Tibial artery (tissue), 4 donors: ENCODE measurements at regions not wholly inside any gene's neighbourhood (a gene's known extent, or its start where the extent isn't known, plus 50 kb on each side); places are given as distances from the start of the nearest gene placed in this dataset.
"Not testable (repeated sequence)": the region's sequence is repeated elsewhere in the genome, so short reads cannot be mapped to it uniquely, and the experiment has no call there.

Experiments used
- DNase-seq, 2 donors: peaks; one replicate each; pipeline ENCODE4 v3.0.0-alpha.2; 2019
- H3K27ac ChIP-seq, 2 donors: fragments of 200-600 bp; sonication (generic) in 1 of 2; 1 replicate in 1 of 2; 2 replicates in 1 of 2; pipeline ENCODE4 v1.5.1; 2018 to 2019; ENCODE audit warnings: mild to moderate bottlenecking in 1 of 2
- H3K27me3 ChIP-seq, 2 donors: fragments of 200-600 bp; sonication (generic) in 1 of 2; one replicate each; pipeline versions ENCODE4 v1.5.1 to v1.6.0; 2016 to 2019
- H3K36me3 ChIP-seq, 3 donors: fragments of 200-600 bp; sonication (generic) in 2 of 3; one replicate each; pipeline ENCODE4 v1.5.1; 2016 to 2019; ENCODE audit warnings: mild to moderate bottlenecking in 2 of 3
- H3K4me1 ChIP-seq, 4 donors: fragments of 200-600 bp; sonication (generic) in 2 of 4; 1 replicate in 3 of 4; 2 replicates in 1 of 4; pipeline ENCODE4 v1.5.1; 2016 to 2019
- H3K4me3 ChIP-seq, 2 donors: fragments of 200-600 bp; sonication (generic) in 1 of 2; 1 replicate in 1 of 2; 2 replicates in 1 of 2; pipeline ENCODE4 v1.5.1; 2018 to 2019; ENCODE audit warnings: mild to moderate bottlenecking in 2 of 2
- H3K9me3 ChIP-seq, 3 donors: fragments of 200-600 bp; sonication (generic) in 1 of 3; one replicate each; pipeline ENCODE4 v1.5.1; 2016 to 2019
- intact Hi-C: fragments of 100-400 bp; cut with DNase I; formaldehyde crosslinking; loops from one replicate; pipeline ENCODE4 v1.15.0; 2023; ENCODE audit warnings: low total_unique reads
- TF ChIP-seq, protein P1 (sequence below), 2 experiments: fragments of 200-600 bp in 1 of 2; fragments of 450-650 bp in 1 of 2; IDR thresholded peaks; one replicate each; pipeline ENCODE4 v1.5.1; 2017 to 2019; ENCODE audit warnings: antibody characterized with exemption in 2 of 2, mild to moderate bottlenecking in 1 of 2, moderate library complexity in 1 of 2

DNA sequence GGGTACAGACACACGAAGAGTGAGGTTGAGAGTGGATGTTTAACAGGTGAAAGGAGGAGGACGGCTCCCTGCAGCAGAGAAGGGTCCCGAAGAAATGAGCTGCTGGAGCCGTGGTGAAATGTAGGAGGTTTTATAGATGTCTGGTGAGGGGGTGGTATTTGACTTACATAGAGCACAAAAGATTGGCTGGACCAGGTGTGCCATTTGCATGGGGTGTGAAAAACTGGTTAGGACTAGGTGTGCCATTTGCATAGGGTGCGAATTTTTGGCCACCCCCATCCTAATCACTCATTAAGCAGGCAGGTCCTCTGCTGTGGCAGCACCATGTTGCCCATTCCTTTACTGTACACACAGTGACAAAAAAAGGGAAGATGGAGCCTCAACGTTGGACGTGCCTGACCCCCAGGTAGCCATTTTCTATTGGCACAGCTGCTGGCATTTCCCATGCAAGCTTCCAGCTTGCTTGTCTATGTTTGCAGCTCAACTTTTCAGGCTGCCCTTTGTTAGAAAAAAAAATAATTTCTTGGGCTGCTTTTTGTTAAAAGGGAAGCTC is 581.7 kb upstream of the B3GAT1 start:
- intact Hi-C loops = no loop called here
- Histone ChIP-seq H3K9me3 (no peaks in the 10 kb centered on the region), H3K27me3 (peaks cover 0 to 4% of the 10 kb centered on the region in 2 donors), H3K4me1 (no peaks in the 10 kb centered on the region), H3K27ac (no peak overlapping the region), H3K36me3 (no peaks in the 10 kb centered on the region), H3K4me3 (no peak overlapping the region)
- no peak for DNase-seq
- TF ChIP-seq, protein P1, sequence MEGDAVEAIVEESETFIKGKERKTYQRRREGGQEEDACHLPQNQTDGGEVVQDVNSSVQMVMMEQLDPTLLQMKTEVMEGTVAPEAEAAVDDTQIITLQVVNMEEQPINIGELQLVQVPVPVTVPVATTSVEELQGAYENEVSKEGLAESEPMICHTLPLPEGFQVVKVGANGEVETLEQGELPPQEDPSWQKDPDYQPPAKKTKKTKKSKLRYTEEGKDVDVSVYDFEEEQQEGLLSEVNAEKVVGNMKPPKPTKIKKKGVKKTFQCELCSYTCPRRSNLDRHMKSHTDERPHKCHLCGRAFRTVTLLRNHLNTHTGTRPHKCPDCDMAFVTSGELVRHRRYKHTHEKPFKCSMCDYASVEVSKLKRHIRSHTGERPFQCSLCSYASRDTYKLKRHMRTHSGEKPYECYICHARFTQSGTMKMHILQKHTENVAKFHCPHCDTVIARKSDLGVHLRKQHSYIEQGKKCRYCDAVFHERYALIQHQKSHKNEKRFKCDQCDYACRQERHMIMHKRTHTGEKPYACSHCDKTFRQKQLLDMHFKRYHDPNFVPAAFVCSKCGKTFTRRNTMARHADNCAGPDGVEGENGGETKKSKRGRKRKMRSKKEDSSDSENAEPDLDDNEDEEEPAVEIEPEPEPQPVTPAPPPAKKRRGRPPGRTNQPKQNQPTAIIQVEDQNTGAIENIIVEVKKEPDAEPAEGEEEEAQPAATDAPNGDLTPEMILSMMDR (IDR thresholded peaks at IDR 0.05) = no peak

DNA sequence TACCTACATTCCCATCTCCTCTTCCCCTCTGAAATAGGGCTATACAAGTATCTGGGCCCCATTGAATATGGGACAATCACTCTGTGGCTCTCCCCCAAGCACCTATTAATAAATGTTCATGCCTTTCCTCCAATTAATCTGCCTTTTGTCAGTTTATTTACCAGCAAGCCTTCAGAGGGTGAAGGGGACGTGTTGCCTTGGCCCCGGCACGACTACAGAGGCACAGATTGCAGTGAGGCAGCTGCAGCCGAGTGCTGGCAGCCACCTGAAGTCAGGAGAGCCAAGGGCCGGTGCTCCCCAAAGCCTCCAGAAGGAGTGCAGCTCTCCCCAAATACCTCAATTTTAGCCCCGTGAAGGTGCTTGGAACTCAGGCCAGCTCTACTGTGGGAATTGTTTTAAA is 580.9 kb upstream of the B3GAT1 start:
- no peak for DNase-seq
- no peak overlapping the region for H3K4me3 ChIP-seq
- peaks cover 0 to 4% of the 10 kb centered on the region in 2 donors for H3K27me3 ChIP-seq
- H3K4me1 ChIP-seq = no peaks in the 10 kb centered on the region
- TF ChIP-seq, protein P1 (IDR thresholded peaks at IDR 0.05) = no peak
- no peaks in the 10 kb centered on the region for H3K36me3 ChIP-seq
- H3K9me3 ChIP-seq = no peaks in the 10 kb centered on the region
- intact Hi-C loops = no loop called here
- no peak overlapping the region for H3K27ac ChIP-seq

DNA sequence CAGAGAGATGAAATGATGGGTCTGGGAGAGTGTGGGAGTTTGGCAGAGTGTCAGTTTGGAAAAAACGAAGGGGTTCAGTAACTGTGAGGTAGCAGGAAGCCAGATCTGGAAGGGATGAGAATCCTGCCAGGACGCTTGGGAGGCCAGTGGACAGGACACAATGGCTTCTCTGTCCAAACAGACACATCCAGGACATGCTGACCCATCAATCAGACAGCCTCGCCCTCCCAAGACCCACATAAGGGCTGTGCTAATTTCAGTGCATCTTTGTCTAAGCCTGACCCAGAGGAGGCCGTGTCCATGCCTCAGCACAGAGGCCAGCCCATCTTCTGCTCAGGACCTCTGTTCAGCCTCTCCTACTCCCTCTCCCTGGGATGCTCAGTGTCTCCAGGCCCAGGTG is 576.5 kb upstream of the B3GAT1 start:
- DNase-seq = no peak
- no peaks in the 10 kb centered on the region for H3K9me3 ChIP-seq
- no peaks in the 10 kb centered on the region for H3K4me1 ChIP-seq
- H3K36me3 ChIP-seq = no peaks in the 10 kb centered on the region
- intact Hi-C loops = no loop called here
- peaks cover 0 to 8% of the 10 kb centered on the region in 2 donors for H3K27me3 ChIP-seq
- no peak overlapping the region for H3K27ac ChIP-seq
- no peak overlapping the region for H3K4me3 ChIP-seq
- TF ChIP-seq, protein P1 (IDR thresholded peaks at IDR 0.05) = no peak

DNA sequence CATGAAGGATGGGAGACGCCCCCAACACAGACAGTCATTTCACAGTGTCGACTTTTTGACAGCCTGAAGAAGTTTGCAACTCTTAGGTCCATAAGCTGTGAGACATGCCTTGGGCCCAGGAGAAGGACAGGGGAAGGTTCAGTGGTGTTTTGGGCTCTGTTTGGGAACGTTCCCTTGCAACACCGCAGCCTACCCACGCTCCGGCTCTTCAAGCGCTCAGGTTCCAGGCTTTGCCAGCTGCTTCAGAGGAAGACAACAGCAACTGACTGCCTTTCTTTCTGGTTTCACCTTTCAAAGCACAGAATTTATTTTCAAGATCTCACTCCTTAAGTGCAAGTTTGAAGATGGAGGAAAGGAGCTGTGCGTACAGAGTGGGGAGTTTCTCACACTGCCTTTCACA is 575.8 kb upstream of the B3GAT1 start:
- TF ChIP-seq, protein P1 (IDR thresholded peaks at IDR 0.05) = no peak
- Histone ChIP-seq H3K27me3 (peaks cover 0 to 11% of the 10 kb centered on the region in 2 donors), H3K36me3 (no peaks in the 10 kb centered on the region), H3K4me1 (no peaks in the 10 kb centered on the region), H3K27ac (no peak overlapping the region), H3K4me3 (no peak overlapping the region), H3K9me3 (no peaks in the 10 kb centered on the region)
- intact Hi-C loops = no loop called here
- DNase-seq = no peak

DNA sequence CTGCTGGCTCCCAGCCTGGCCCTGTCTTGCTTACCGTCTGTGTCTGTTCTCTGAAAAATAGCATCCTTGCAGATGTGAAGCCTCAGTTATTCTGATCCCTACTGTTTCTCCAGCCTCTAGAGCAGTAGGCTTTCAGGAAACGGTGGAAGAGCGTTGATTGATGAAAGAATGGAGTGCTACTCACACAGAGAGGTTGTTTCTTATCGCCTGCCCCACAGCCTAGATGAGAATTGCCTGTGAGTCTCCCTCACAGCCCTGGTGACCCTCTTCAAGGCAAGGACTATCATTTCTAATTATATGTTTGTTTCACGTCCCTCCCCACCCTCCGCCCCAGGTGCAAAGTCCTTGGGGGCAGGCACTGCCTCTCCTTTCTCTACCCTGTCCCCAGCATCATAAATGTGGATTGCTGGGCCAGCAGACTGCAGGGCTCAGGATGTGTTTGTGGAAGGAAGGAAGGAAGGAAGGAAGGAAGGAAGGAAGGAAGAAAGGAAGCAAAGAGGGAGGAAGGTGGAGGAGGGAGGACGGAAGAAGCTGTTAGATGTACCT is 575.3 kb upstream of the B3GAT1 start:
- H3K4me1 ChIP-seq = no peaks in the 10 kb centered on the region
- DNase-seq = no peak
- no peak overlapping the region for H3K4me3 ChIP-seq
- intact Hi-C loops = no loop called here
- no peaks in the 10 kb centered on the region for H3K9me3 ChIP-seq
- peaks cover 0 to 14% of the 10 kb centered on the region in 2 donors for H3K27me3 ChIP-seq
- H3K36me3 ChIP-seq = no peaks in the 10 kb centered on the region
- no peak overlapping the region for H3K27ac ChIP-seq
- TF ChIP-seq, protein P1 (IDR thresholded peaks at IDR 0.05) = no peak

DNA sequence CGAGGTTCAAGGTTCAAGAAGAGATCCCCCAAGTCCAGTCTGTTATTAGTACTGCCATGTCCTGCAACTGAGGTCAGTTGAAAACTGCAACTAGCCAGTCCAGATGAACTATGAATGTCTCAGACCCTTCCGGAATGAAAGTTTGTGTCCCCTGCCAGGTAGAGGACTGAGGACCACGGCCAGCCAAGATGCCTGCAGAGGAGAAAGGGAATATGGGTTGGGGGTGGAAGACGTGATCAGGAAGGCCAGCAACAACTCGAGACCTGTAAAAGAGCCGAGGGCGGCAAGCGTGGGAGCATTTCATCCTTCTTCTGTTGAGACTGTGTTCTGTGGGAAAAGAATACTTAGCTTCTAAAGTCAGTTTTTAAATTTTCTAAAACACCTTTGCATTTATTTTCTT is 572.4 kb upstream of the B3GAT1 start:
- no peaks in the 10 kb centered on the region for H3K9me3 ChIP-seq
- H3K36me3 ChIP-seq = no peaks in the 10 kb centered on the region
- H3K27ac ChIP-seq = no peak overlapping the region
- intact Hi-C loops = no loop called here
- DNase-seq = no peak
- H3K4me1 ChIP-seq = no peaks in the 10 kb centered on the region
- H3K4me3 ChIP-seq = no peak overlapping the region
- H3K27me3 ChIP-seq = peaks cover 0 to 14% of the 10 kb centered on the region in 2 donors
- TF ChIP-seq, protein P1 (IDR thresholded peaks at IDR 0.05) = no peak

DNA sequence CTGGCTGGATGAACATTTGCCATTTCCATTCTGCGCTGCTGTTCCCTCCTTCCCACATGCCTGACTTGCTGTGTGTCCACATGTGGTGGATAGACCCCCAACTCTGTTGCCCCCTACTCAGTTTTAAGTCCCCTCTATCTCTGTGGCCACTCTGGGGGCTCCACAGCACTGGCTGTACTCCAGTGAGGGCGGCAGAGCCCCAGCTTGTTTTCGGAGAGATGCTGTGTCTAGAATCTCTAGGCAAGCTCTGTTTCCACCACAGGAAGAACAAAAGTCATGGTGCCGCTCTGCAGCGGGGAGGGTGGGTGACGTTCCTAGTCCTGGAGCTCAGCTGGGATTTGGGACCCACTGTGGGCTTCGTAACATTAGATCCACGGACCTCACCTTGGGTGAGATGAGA is 570.4 kb upstream of the B3GAT1 start:
- H3K27me3 ChIP-seq = peaks cover 0 to 14% of the 10 kb centered on the region in 2 donors
- H3K36me3 ChIP-seq, H3K4me1 ChIP-seq, DNase-seq, H3K4me3 ChIP-seq, H3K27ac ChIP-seq, H3K9me3 ChIP-seq, intact Hi-C loops: not testable (repeated sequence)
